Liver (tissue), 8 donors: ENCODE measurements at regions not wholly inside any gene's neighbourhood (a gene's known extent, or its start where the extent isn't known, plus 50 kb on each side); places are given as distances from the start of the nearest gene placed in this dataset.

Experiments used
- DNase-seq: peaks from one replicate; pipeline ENCODE4 v3.0.0-alpha.2; 2017; ENCODE audit warnings: low spot score
- H3K27ac ChIP-seq, 2 donors: one replicate each; pipeline ENCODE4 v1.7.0; 2013; ENCODE audit warnings: inconsistent platforms in 2 of 2, low read length in 2 of 2, control low read depth in 1 of 2, low read depth in 1 of 2, mild to moderate bottlenecking in 1 of 2
- H3K27me3 ChIP-seq, 4 donors: one replicate each; pipeline versions ENCODE4 v1.6.1 to v1.7.0; 2013; ENCODE audit warnings: low read length in 3 of 4, inconsistent platforms in 1 of 4, mild to moderate bottlenecking in 1 of 4, moderate library complexity in 1 of 4; ENCODE audit not compliant: control insufficient read depth in 4 of 4, insufficient read depth in 4 of 4
- H3K36me3 ChIP-seq, 4 donors: one replicate each; pipeline versions ENCODE4 v1.6.1 to v1.7.0; 2013; ENCODE audit warnings: low read length in 3 of 4, mild to moderate bottlenecking in 3 of 4, low read depth in 1 of 4, moderate library complexity in 1 of 4; ENCODE audit not compliant: control insufficient read depth in 4 of 4, insufficient read depth in 3 of 4
- H3K4me1 ChIP-seq, 4 donors: one replicate each; pipeline versions ENCODE4 v1.6.1 to v1.7.0; 2013; ENCODE audit warnings: low read length in 3 of 4, mild to moderate bottlenecking in 3 of 4, moderate library complexity in 1 of 4; ENCODE audit not compliant: control insufficient read depth in 4 of 4, insufficient read depth in 4 of 4
- H3K4me3 ChIP-seq, 3 donors: one replicate each; pipeline versions ENCODE4 v1.6.1 to v1.7.0; 2013; ENCODE audit warnings: low read length in 3 of 3, control low read depth in 1 of 3, low read depth in 1 of 3, mild to moderate bottlenecking in 1 of 3
- H3K9ac ChIP-seq, 2 donors: one replicate each; pipeline ENCODE4 v1.7.0; 2013; ENCODE audit warnings: low read length in 2 of 2, mild to moderate bottlenecking in 2 of 2, moderate library complexity in 2 of 2, control low read depth in 1 of 2, low read depth in 1 of 2
- H3K9me3 ChIP-seq, 4 donors: one replicate each; pipeline versions ENCODE4 v1.6.1 to v1.7.0; 2013; ENCODE audit warnings: low read length in 3 of 4; ENCODE audit not compliant: control insufficient read depth in 4 of 4
- EGR1 ChIP-seq, 2 donors: IDR thresholded peaks; 2 replicates each; pipeline ENCODE4 v1.6.1; 2016 to 2018; ENCODE audit warnings: antibody characterized with exemption in 2 of 2, low read depth in 2 of 2
- FOXA2 ChIP-seq: IDR thresholded peaks from 2 replicates; pipeline ENCODE4 v1.6.1; 2016; ENCODE audit warnings: antibody characterized with exemption
- HNF4A ChIP-seq, 2 donors: conservative IDR thresholded peaks; 2 replicates each; pipeline ENCODE4 v1.6.1; 2016; ENCODE audit warnings: antibody characterized with exemption in 2 of 2, mild to moderate bottlenecking in 2 of 2
- RAD21 ChIP-seq, 2 donors: IDR thresholded peaks; 2 replicates each; pipeline ENCODE4 v1.6.1; 2016; ENCODE audit warnings: antibody characterized with exemption in 2 of 2, mild to moderate bottlenecking in 2 of 2
- RXRA ChIP-seq, 2 donors: IDR thresholded peaks; 2 replicates each; pipeline ENCODE4 v1.6.1; 2017 to 2018; ENCODE audit warnings: antibody characterized with exemption in 2 of 2, mild to moderate bottlenecking in 1 of 2
- WGBS: extraction: QIAGEN DNeasy Blood & Tissue Kit; methylation state at CpG from one replicate; pipeline ENCODE4 v1.1.7; 2013; 5-methylcytosine and 5-hydroxymethylcytosine counted together
- TF ChIP-seq, protein P1 (sequence below): IDR thresholded peaks from 2 replicates; pipeline ENCODE4 v1.6.1; 2016; ENCODE audit warnings: antibody characterized with exemption, mild to moderate bottlenecking
- TF ChIP-seq, protein P2 (sequence below): fragments of 150-350 bp; IDR thresholded peaks from 2 replicates; pipeline ENCODE4 v1.5.1; 2017; ENCODE audit warnings: improper control_type of control experiment, low read depth, low read length; ENCODE audit not compliant: missing input control
- TF ChIP-seq, protein P3 (sequence below): IDR thresholded peaks from 2 replicates; pipeline ENCODE4 v1.6.1; 2016; ENCODE audit warnings: antibody characterized with exemption
- TF ChIP-seq, protein P4 (sequence below): IDR thresholded peaks from 2 replicates; pipeline ENCODE4 v1.6.1; 2016; ENCODE audit warnings: antibody characterized with exemption
- donor health status: healthy.
- donor health status: healthy.
- donor health status: healthy.
- donor health status: healthy.
- donor health status: healthy.

DNA sequence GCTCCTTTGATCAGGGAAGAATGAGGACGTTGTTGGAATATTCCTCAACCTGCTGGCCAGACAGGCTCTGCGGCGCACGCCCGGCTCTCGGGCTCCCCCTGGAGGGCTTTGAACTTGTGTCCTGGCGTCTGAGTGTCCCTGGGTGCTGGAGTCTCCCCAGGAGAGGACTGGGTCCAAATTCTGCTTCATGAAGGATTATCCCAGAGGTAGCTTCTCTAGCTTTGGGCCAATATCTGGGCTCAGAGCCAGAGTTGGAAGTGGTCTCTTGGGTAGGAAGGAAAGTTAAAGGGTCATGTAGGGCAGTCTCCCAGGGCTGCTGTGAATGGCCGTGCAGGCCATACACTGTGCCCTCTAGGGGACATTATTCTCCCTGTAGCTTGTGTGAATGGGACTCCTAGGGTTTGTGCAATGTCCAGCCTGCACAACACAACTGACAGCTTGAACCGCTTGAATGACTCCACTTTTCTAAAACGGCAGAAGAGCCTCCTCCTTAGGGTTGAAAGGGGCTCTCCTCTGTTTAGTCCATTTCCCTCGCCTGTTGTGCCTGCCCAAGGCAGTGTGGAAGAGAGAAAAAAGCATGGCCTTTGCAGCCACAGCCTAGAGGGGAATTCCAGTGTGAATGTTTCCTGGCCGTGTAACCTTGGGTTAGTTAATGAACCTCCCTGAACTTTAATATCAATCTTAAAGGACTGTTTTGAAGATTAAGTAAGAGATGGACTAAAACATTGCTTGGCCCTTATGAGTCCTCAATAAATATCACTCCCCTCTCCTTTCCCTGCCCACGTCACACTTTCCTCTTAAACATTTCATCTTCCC is 111.2 kb upstream of the THY1 start:
- Histone ChIP-seq H3K27me3 (no peaks in the 10 kb centered on the region), H3K4me3 (no peak overlapping the region), H3K36me3 (no peaks in the 10 kb centered on the region), H3K4me1 (no peaks in the 10 kb centered on the region), H3K9ac (no peak overlapping the region), H3K27ac (no peak overlapping the region), H3K9me3 (no peaks in the 10 kb centered on the region)
- DNase-seq = peak; percentile 79
- 26% methylated on average over 13 of the region's 13 CpGs for WGBS
- TF ChIP-seq HNF4A (conservative IDR thresholded peaks at IDR 0.05) (peak in 1 of 2 donors; percentile 49), RAD21 (IDR thresholded peaks at IDR 0.05) (peak; percentile 71 to 73), RXRA (IDR thresholded peaks at IDR 0.05) (peak in 1 of 2 donors; percentile 15)
- TF ChIP-seq, protein P1, sequence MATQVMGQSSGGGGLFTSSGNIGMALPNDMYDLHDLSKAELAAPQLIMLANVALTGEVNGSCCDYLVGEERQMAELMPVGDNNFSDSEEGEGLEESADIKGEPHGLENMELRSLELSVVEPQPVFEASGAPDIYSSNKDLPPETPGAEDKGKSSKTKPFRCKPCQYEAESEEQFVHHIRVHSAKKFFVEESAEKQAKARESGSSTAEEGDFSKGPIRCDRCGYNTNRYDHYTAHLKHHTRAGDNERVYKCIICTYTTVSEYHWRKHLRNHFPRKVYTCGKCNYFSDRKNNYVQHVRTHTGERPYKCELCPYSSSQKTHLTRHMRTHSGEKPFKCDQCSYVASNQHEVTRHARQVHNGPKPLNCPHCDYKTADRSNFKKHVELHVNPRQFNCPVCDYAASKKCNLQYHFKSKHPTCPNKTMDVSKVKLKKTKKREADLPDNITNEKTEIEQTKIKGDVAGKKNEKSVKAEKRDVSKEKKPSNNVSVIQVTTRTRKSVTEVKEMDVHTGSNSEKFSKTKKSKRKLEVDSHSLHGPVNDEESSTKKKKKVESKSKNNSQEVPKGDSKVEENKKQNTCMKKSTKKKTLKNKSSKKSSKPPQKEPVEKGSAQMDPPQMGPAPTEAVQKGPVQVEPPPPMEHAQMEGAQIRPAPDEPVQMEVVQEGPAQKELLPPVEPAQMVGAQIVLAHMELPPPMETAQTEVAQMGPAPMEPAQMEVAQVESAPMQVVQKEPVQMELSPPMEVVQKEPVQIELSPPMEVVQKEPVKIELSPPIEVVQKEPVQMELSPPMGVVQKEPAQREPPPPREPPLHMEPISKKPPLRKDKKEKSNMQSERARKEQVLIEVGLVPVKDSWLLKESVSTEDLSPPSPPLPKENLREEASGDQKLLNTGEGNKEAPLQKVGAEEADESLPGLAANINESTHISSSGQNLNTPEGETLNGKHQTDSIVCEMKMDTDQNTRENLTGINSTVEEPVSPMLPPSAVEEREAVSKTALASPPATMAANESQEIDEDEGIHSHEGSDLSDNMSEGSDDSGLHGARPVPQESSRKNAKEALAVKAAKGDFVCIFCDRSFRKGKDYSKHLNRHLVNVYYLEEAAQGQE = no peak
- TF ChIP-seq, protein P2, sequence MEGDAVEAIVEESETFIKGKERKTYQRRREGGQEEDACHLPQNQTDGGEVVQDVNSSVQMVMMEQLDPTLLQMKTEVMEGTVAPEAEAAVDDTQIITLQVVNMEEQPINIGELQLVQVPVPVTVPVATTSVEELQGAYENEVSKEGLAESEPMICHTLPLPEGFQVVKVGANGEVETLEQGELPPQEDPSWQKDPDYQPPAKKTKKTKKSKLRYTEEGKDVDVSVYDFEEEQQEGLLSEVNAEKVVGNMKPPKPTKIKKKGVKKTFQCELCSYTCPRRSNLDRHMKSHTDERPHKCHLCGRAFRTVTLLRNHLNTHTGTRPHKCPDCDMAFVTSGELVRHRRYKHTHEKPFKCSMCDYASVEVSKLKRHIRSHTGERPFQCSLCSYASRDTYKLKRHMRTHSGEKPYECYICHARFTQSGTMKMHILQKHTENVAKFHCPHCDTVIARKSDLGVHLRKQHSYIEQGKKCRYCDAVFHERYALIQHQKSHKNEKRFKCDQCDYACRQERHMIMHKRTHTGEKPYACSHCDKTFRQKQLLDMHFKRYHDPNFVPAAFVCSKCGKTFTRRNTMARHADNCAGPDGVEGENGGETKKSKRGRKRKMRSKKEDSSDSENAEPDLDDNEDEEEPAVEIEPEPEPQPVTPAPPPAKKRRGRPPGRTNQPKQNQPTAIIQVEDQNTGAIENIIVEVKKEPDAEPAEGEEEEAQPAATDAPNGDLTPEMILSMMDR = peak; percentile 69

DNA sequence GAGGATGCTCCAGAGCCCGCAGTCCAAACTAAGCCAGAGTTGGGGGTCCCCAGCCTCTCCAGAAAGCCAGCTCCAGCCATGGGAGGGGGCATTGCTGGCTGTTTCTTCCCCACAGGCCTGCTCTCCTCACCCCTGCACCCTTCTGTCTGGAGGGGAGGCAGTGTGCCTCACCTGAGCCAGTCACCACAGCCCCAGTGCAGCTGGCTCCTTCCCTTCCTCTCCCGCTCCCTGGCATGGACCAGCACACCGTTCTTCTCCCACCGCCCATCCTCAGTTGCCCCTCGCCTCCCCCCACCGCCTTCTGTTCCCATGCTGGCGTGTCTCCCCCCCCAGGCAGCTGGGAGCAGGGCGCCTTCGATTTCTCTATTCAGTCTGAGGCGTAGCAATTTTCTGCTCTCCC is 110.5 kb upstream of the THY1 start:
- H3K27me3 ChIP-seq = no peaks in the 10 kb centered on the region
- TF ChIP-seq, protein P3, sequence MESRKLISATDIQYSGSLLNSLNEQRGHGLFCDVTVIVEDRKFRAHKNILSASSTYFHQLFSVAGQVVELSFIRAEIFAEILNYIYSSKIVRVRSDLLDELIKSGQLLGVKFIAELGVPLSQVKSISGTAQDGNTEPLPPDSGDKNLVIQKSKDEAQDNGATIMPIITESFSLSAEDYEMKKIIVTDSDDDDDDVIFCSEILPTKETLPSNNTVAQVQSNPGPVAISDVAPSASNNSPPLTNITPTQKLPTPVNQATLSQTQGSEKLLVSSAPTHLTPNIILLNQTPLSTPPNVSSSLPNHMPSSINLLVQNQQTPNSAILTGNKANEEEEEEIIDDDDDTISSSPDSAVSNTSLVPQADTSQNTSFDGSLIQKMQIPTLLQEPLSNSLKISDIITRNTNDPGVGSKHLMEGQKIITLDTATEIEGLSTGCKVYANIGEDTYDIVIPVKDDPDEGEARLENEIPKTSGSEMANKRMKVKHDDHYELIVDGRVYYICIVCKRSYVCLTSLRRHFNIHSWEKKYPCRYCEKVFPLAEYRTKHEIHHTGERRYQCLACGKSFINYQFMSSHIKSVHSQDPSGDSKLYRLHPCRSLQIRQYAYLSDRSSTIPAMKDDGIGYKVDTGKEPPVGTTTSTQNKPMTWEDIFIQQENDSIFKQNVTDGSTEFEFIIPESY = no peak
- TF ChIP-seq HNF4A (conservative IDR thresholded peaks at IDR 0.05) (no peak), RAD21 (IDR thresholded peaks at IDR 0.05) (no peak)
- WGBS = 57% methylated on average over 10 of the region's 10 CpGs
- no peaks in the 10 kb centered on the region for H3K36me3 ChIP-seq
- no peak overlapping the region for H3K4me3 ChIP-seq
- H3K9ac ChIP-seq = no peak overlapping the region
- no peaks in the 10 kb centered on the region for H3K9me3 ChIP-seq
- no peak for DNase-seq
- no peak overlapping the region for H3K27ac ChIP-seq
- no peaks in the 10 kb centered on the region for H3K4me1 ChIP-seq

DNA sequence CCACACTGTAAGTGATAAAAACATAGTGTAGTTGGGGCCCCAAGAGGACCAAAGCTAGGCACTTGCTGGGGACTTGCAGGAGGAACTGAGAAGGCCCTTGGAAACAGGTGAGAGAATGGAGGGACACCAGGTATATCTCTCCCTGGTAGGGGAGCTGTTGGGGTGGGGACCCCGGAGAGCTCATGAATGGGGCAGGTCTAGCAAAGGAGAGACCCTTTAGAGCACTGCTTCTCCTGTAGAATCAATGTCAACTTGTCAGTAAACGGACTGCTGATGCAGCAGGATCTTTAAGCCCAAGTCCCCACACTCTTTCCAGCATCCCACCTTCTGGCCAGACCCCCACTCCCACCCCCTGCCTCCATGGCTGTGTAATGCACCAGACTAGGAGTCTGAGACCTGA is 109.6 kb upstream of the THY1 start:
- Histone ChIP-seq H3K27me3 (no peaks in the 10 kb centered on the region), H3K36me3 (no peaks in the 10 kb centered on the region), H3K9me3 (no peaks in the 10 kb centered on the region), H3K9ac (no peak overlapping the region), H3K27ac (no peak overlapping the region), H3K4me1 (no peaks in the 10 kb centered on the region), H3K4me3 (no peak overlapping the region)
- no peak for DNase-seq
- 73% methylated on average over 2 of the region's 2 CpGs for WGBS
- no peak for TF ChIP-seq FOXA2
- TF ChIP-seq, protein P2 = no peak
- TF ChIP-seq RXRA (IDR thresholded peaks at IDR 0.05) = no peak
- no peak for TF ChIP-seq HNF4A (conservative IDR thresholded peaks at IDR 0.05)
- TF ChIP-seq, protein P4, sequence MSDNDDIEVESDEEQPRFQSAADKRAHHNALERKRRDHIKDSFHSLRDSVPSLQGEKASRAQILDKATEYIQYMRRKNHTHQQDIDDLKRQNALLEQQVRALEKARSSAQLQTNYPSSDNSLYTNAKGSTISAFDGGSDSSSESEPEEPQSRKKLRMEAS = no peak
- no peak for TF ChIP-seq EGR1 (IDR thresholded peaks at IDR 0.05; ENCODE audit: low read depth in 2 of 2)
- TF ChIP-seq, protein P3 = no peak
